DOHH2 (cell line): ENCODE measurements at regions not wholly inside any gene's neighbourhood (a gene's known extent, or its start where the extent isn't known, plus 50 kb on each side); places are given as distances from the start of the nearest gene placed in this dataset.

Experiments
- EZH2phosphoT487 ChIP-seq: fragments of 200-600 bp; sonication (generic); IDR thresholded peaks from 2 replicates; pipeline ENCODE4 v1.6.1; 2017; ENCODE audit warnings: borderline replicate concordance, mild to moderate bottlenecking, antibody characterized with exemption, low read length, moderate library complexity, mixed read lengths
- TF ChIP-seq, protein P1 (sequence below): fragments of 200-600 bp; sonication (generic); IDR thresholded peaks from one replicate; pipeline ENCODE4 v1.5.1; 2014; ENCODE audit warnings: antibody characterized with exemption, mild to moderate bottlenecking, low read depth, low read length; ENCODE audit not compliant: poor library complexity, severe bottlenecking

DNA sequence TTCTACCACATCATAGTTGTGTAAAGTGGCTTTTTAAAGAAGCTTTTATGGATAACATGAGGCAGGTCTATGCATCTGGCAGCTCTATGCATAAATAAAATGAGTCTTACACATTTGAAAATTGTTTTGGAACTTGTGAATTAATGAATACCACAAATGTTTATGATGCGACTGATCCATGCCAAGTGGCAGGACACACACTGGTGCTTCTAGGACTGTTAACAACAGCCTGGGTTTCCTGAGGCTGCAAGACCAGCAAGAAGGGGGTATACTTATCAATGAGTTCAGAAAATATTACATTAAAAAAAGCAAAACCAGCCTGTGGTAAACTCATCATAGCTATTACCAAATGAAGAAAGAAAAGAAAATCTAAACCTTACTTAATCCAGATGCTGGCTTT, 212.9 kb upstream of the PDE10A start:
- TF ChIP-seq, protein P1, sequence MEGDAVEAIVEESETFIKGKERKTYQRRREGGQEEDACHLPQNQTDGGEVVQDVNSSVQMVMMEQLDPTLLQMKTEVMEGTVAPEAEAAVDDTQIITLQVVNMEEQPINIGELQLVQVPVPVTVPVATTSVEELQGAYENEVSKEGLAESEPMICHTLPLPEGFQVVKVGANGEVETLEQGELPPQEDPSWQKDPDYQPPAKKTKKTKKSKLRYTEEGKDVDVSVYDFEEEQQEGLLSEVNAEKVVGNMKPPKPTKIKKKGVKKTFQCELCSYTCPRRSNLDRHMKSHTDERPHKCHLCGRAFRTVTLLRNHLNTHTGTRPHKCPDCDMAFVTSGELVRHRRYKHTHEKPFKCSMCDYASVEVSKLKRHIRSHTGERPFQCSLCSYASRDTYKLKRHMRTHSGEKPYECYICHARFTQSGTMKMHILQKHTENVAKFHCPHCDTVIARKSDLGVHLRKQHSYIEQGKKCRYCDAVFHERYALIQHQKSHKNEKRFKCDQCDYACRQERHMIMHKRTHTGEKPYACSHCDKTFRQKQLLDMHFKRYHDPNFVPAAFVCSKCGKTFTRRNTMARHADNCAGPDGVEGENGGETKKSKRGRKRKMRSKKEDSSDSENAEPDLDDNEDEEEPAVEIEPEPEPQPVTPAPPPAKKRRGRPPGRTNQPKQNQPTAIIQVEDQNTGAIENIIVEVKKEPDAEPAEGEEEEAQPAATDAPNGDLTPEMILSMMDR: no peak
- no peak for TF ChIP-seq EZH2phosphoT487
